Activated B cell treated with CpG ODN at 0.5 μM for 24 hours (primary cell): ENCODE measurements at regions not wholly inside any gene's neighbourhood (a gene's known extent, or its start where the extent isn't known, plus 50 kb on each side); places are given as distances from the start of the nearest gene placed in this dataset.

Source experiments
- ATAC-seq: fragments of 200-7000 bp; cut with Tn5 transposase; one replicate; pipeline ENCODE4 v1.10.0; 2021; ENCODE audit warnings: low read depth, mild to moderate bottlenecking, moderate library complexity
- CTCF ChIA-PET: fragments of 350-600 bp; sonication (Branson Sonifier 250); formaldehyde crosslinking; loops from one replicate; lab custom pipeline; 2021; ENCODE audit warnings: antibody characterized with exemption; lab: Charles Lee
- POLR2A ChIA-PET: fragments of 350-600 bp; sonication (Branson Sonifier 250); formaldehyde crosslinking; loops from one replicate; lab custom pipeline; 2021; ENCODE audit warnings: antibody characterized with exemption; lab: Charles Lee
- DNase-seq: peaks from one replicate; pipeline ENCODE4 v3.0.0; 2022
- H3K27ac Mint-ChIP-seq: one replicate; pipeline ENCODE4 v1.8.0; 2020; ENCODE audit warnings: mixed read lengths
- H3K27me3 Mint-ChIP-seq: one replicate; pipeline ENCODE4 v1.8.0; 2021; ENCODE audit warnings: mixed read lengths
- H3K36me3 Mint-ChIP-seq: one replicate; pipeline ENCODE4 v1.8.0; 2021; ENCODE audit warnings: low read depth, mixed read lengths
- H3K4me1 Mint-ChIP-seq: one replicate; pipeline ENCODE4 v1.8.0; 2021; ENCODE audit warnings: mixed read lengths
- H3K4me3 Mint-ChIP-seq: one replicate; pipeline ENCODE4 v1.8.0; 2020; ENCODE audit warnings: mild to moderate bottlenecking, mixed read lengths
- H3K9me3 Mint-ChIP-seq: one replicate; pipeline ENCODE4 v1.8.0; 2020; ENCODE audit warnings: mixed read lengths
- CTCF ChIP-seq: fragments of 200-600 bp; IDR thresholded peaks from one replicate; pipeline ENCODE4 v1.8.0; 2022; ENCODE audit warnings: antibody characterized with exemption, mild to moderate bottlenecking
- intact Hi-C: fragments of 100-400 bp; cut with micrococcal nuclease; formaldehyde crosslinking; loops from one replicate; pipeline ENCODE4 v1.15.1; 2024

GRCh38 chr3:30084316-30084715 is 522.1 kb upstream of the TGFBR2 start:
- Mint-ChIP-seq H3K27ac (no peak overlapping the region), H3K4me3 (no peak overlapping the region), H3K4me1 (no peaks in the 10 kb centered on the region), H3K27me3 (peaks cover 8% of the 10 kb centered on the region), H3K36me3 (no peaks in the 10 kb centered on the region), H3K9me3 (no peaks in the 10 kb centered on the region)
- ATAC-seq (no peak), DNase-seq (no peak)
- ChIA-PET CTCF (no interaction called here), POLR2A (no interaction called here)
- TF ChIP-seq CTCF = no peak
- intact Hi-C loops = no loop called here

GRCh38 chr3:30084971-30085403 is 521.4 kb upstream of the TGFBR2 start:
- Mint-ChIP-seq H3K9me3 (no peaks in the 10 kb centered on the region), H3K27me3 (peaks cover 8% of the 10 kb centered on the region), H3K36me3 (no peaks in the 10 kb centered on the region), H3K27ac (no peak overlapping the region), H3K4me3 (no peak overlapping the region), H3K4me1 (no peaks in the 10 kb centered on the region)
- no peak for ATAC-seq
- TF ChIP-seq CTCF = no peak
- intact Hi-C loops = no loop called here
- ChIA-PET CTCF (no interaction called here), POLR2A (no interaction called here)
- DNase-seq = no peak

- intact Hi-C loops = no loop called here
- ChIA-PET POLR2A (no interaction called here), CTCF (no interaction called here)
- Mint-ChIP-seq H3K36me3 (no peaks in the 10 kb centered on the region), H3K27me3 (peaks cover 8% of the 10 kb centered on the region), H3K4me1 (no peaks in the 10 kb centered on the region), H3K4me3 (no peak overlapping the region), H3K9me3 (no peaks in the 10 kb centered on the region), H3K27ac (no peak overlapping the region)
- no peak for TF ChIP-seq CTCF
- DNase-seq = no peak
- no peak for ATAC-seq
Measured at GRCh38 chr3:30085486-30085885, 520.9 kb upstream of the TGFBR2 start.

GRCh38 chr3:30091686-30092085 is 514.7 kb upstream of the TGFBR2 start:
- CTCF ChIA-PET = no interaction called here
- no peaks in the 10 kb centered on the region for H3K36me3 Mint-ChIP-seq
- intact Hi-C loops = no loop called here
- no peaks in the 10 kb centered on the region for H3K9me3 Mint-ChIP-seq
- POLR2A ChIA-PET = no interaction called here
- no peaks in the 10 kb centered on the region for H3K4me1 Mint-ChIP-seq
- peaks cover 15% of the 10 kb centered on the region for H3K27me3 Mint-ChIP-seq
- no peak overlapping the region for H3K27ac Mint-ChIP-seq
- no peak for TF ChIP-seq CTCF
- DNase-seq (no peak), ATAC-seq (no peak)
- no peak overlapping the region for H3K4me3 Mint-ChIP-seq

GRCh38 chr3:30097022-30097650 is 509.3 kb upstream of the TGFBR2 start:
- intact Hi-C loops = no loop called here
- peaks cover 13% of the 10 kb centered on the region for H3K27me3 Mint-ChIP-seq
- H3K36me3 Mint-ChIP-seq = no peaks in the 10 kb centered on the region
- no peaks in the 10 kb centered on the region for H3K4me1 Mint-ChIP-seq
- ATAC-seq (no peak), DNase-seq (no peak)
- no peaks in the 10 kb centered on the region for H3K9me3 Mint-ChIP-seq
- no peak overlapping the region for H3K4me3 Mint-ChIP-seq
- no peak overlapping the region for H3K27ac Mint-ChIP-seq
- no peak for TF ChIP-seq CTCF
- POLR2A ChIA-PET = no interaction called here
- CTCF ChIA-PET = interaction anchor here (1.0 to 1.2 kb wide), 2 partner anchors 15 to 655 kb away, joined by 3 read pairs; no protein-coding TSS in a partner anchor
